Suprapubic skin (tissue), 4 donors: ENCODE measurements at regions not wholly inside any gene's neighbourhood (a gene's known extent, or its start where the extent isn't known, plus 50 kb on each side); places are given as distances from the start of the nearest gene placed in this dataset.

Experiments used
- DNase-seq, 2 donors: peaks; one replicate each; pipeline ENCODE4 v3.0.0-alpha.2; 2019; ENCODE audit warnings: low spot score in 2 of 2
- H3K27ac ChIP-seq: fragments of 200-600 bp; sonication (generic); one replicate; pipeline ENCODE4 v1.5.1; 2019
- H3K27me3 ChIP-seq: fragments of 200-600 bp; sonication (generic); one replicate; pipeline ENCODE4 v1.5.1; 2019
- H3K36me3 ChIP-seq: fragments of 200-600 bp; sonication (generic); one replicate; pipeline ENCODE4 v1.5.1; 2019
- H3K4me1 ChIP-seq: fragments of 200-600 bp; sonication (generic); one replicate; pipeline ENCODE4 v1.5.1; 2019
- H3K4me3 ChIP-seq: fragments of 200-600 bp; sonication (generic); one replicate; pipeline ENCODE4 v1.5.1; 2019; ENCODE audit warnings: mild to moderate bottlenecking
- H3K9me3 ChIP-seq: fragments of 200-600 bp; sonication (generic); one replicate; pipeline ENCODE4 v1.5.1; 2019
- EP300 ChIP-seq: sonication (generic); formaldehyde crosslinking; IDR thresholded peaks from one replicate; pipeline ENCODE4 v1.6.1; 2017; ENCODE audit warnings: antibody characterized with exemption
- POLR2A ChIP-seq, 2 donors: fragments of 450-650 bp; IDR thresholded peaks; one replicate each; pipeline ENCODE4 v1.6.1; 2017; ENCODE audit warnings: antibody characterized with exemption in 2 of 2, mild to moderate bottlenecking in 2 of 2, moderate library complexity in 2 of 2
- POLR2AphosphoS5 ChIP-seq, 3 donors: sonication (generic); formaldehyde crosslinking; IDR thresholded peaks; one replicate each; pipeline ENCODE4 v1.6.1; 2017; ENCODE audit warnings: antibody characterized with exemption in 3 of 3
- WGBS: methylation state at CpG from one replicate; pipeline ENCODE4 v1.1.5; 2018; 5-methylcytosine and 5-hydroxymethylcytosine counted together
- TF ChIP-seq, protein P1 (sequence below), 2 donors: fragments of 200-600 bp in 1 of 2; fragments of 450-650 bp in 1 of 2; sonication (generic) in 1 of 2; IDR thresholded peaks; one replicate each; pipeline ENCODE4 v1.5.1; 2016 to 2019; ENCODE audit warnings: antibody characterized with exemption in 2 of 2, mild to moderate bottlenecking in 1 of 2, moderate library complexity in 1 of 2

DNA sequence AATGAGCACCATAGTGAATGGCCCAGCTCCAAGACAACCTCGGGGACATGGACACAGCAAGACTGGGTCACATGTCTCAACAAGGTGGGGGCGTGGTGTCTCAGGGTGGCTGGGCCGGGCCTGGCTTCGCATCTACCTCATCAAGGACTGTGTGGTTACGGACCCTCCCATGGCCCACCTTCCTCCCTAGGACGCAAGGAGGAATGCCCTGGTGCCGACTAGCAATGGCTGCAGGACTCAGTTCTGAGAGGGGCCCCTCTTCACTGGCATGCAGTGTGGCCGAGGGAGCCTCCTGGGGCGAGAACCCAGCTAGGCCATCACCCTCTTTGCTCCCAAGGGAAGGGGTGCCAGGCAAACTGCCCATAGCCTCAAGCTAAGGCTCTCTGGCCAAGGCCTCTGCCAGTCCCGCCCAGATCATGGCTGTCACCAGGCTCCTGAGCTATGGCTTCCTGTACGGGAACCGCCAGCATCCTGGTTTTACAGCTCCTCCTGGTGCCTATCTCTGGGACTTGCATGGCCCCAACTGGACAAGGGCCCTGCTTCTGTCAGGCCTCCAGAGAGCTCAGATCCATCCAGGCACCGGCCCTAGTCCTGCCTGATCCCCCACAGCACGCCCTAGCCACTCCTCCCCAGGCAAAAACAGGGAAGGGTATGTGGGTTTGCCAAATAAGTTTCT lies 218.0 kb upstream of the AGTR2 start:
- TF ChIP-seq POLR2A (IDR thresholded peaks at IDR 0.05): no peak
- TF ChIP-seq, protein P1, sequence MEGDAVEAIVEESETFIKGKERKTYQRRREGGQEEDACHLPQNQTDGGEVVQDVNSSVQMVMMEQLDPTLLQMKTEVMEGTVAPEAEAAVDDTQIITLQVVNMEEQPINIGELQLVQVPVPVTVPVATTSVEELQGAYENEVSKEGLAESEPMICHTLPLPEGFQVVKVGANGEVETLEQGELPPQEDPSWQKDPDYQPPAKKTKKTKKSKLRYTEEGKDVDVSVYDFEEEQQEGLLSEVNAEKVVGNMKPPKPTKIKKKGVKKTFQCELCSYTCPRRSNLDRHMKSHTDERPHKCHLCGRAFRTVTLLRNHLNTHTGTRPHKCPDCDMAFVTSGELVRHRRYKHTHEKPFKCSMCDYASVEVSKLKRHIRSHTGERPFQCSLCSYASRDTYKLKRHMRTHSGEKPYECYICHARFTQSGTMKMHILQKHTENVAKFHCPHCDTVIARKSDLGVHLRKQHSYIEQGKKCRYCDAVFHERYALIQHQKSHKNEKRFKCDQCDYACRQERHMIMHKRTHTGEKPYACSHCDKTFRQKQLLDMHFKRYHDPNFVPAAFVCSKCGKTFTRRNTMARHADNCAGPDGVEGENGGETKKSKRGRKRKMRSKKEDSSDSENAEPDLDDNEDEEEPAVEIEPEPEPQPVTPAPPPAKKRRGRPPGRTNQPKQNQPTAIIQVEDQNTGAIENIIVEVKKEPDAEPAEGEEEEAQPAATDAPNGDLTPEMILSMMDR (IDR thresholded peaks at IDR 0.05): no peak
- no peak overlapping the region for H3K27ac ChIP-seq
- no peak for DNase-seq
- H3K4me1 ChIP-seq: no peaks in the 10 kb centered on the region
- H3K4me3 ChIP-seq: no peak overlapping the region
- H3K9me3 ChIP-seq: no peaks in the 10 kb centered on the region
- H3K27me3 ChIP-seq: no peaks in the 10 kb centered on the region
- H3K36me3 ChIP-seq: no peaks in the 10 kb centered on the region
- WGBS: 86% methylated on average over 5 of the region's 14 CpGs

DNA sequence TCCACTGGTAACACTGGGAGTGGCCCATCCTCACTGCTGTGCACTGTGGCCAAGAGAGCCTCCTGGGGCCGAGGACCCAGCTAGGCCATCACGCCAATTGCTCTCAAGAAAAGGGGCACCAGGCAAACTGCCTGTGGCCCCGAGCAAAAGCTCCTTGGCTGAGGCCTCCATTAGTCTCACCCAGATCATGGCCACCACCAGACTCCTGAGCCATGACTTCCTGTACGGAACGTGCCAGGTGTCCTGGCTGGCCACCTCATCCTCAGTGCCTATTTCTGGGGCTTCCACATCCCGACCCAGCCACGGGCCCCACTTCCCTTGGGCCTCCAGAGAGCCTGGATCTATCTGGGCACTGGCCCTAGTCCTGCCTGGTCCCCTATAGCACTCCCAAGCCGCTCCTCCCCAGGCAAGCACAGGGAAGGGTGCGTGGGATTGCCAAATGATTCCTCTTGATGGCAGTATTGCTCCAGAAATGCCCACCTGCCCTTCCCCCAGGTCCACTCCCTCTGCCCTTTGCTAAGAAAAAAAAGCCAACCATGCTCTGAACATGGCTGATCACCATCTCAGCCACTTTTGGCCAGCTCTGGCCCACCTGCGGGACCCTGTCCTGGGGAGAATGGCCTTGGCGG lies 212.6 kb upstream of the AGTR2 start:
- no peak for TF ChIP-seq POLR2AphosphoS5 (IDR thresholded peaks at IDR 0.05)
- no peak for TF ChIP-seq POLR2A (IDR thresholded peaks at IDR 0.05)
- TF ChIP-seq, protein P1 (IDR thresholded peaks at IDR 0.05): no peak
- no peak for TF ChIP-seq EP300
- H3K4me3 ChIP-seq: no peak overlapping the region

DNA sequence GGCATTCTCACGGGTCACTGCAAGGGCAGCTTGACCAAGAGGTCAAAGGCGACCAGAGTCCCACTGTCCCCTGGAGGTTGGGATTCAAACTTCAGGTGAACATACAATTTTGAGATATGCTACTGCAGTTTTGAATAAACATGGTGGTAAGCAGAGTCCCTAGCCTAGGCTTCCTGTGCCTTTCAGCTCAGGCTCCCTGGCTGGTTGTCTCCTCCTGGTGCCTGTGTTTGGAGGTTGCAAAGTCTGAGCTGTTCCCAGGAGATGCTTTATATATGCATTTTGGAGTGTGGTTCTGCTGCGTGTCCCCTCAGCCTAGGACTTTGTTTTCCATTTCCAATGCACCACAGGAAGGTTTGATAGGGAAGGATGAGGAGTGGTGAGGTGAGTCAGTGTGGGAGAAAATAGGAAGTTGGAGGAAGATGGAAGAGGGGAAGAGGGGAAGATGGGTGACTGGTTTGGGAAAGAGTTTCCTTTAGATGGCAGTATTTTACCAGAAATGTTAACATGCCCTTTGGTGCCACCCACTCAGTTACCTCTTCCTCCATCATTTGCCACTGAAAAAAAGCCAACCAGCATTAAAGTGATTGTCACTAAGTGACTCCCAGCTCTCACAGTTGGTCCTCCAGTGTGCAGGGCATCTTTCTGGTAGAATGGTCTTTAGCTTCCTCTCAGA lies 211.7 kb upstream of the AGTR2 start:
- H3K4me3 ChIP-seq: no peak overlapping the region
- H3K36me3 ChIP-seq: no peaks in the 10 kb centered on the region
- H3K4me1 ChIP-seq: no peaks in the 10 kb centered on the region
- TF ChIP-seq POLR2A (IDR thresholded peaks at IDR 0.05) (no peak), EP300 (no peak), POLR2AphosphoS5 (IDR thresholded peaks at IDR 0.05) (no peak)
- TF ChIP-seq, protein P1 (IDR thresholded peaks at IDR 0.05): no peak
- DNase-seq: no peak
- 70% methylated on average over 3 of the region's 3 CpGs for WGBS
- H3K27me3 ChIP-seq: no peaks in the 10 kb centered on the region
- H3K27ac ChIP-seq: no peak overlapping the region
- no peaks in the 10 kb centered on the region for H3K9me3 ChIP-seq

More for the DNA sequence above, 212.6 kb upstream of the AGTR2 start:
- 57% methylated on average over 9 of the region's 11 CpGs for WGBS
- H3K36me3 ChIP-seq: no peaks in the 10 kb centered on the region
- no peaks in the 10 kb centered on the region for H3K27me3 ChIP-seq
- no peaks in the 10 kb centered on the region for H3K9me3 ChIP-seq
- DNase-seq: no peak
- no peaks in the 10 kb centered on the region for H3K4me1 ChIP-seq
- H3K27ac ChIP-seq: no peak overlapping the region

DNA sequence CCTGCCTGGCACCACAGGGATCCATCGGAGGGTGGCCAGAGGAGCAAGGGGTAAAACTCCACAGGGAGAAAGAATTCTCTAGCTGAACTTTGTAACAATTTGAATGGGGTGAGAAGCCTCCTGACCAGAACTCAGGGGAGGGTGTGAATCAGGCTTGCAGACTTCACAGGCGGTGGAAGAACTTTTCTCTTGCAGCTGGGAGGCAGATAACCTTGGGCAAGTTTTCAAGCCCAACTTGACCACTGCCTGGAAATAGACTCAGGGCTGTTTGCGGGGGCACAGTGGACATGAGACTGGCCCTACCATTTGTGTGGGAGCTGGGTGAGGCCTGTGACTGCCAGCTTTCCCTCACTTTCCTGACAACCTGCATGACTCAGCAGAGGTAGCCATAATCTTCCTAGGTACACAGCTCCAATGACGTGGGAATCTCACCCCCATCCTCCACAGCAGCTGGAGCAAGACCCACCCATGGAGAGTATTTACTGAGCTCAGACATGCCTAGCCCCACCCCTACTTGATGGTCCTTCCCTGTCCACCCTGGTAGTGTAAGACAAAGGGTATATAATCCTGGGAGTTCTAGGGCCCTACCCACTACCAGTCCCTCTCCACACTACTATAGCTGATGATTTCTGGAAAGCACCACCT lies 210.0 kb upstream of the AGTR2 start:
- no peaks in the 10 kb centered on the region for H3K4me1 ChIP-seq
- WGBS: 67% methylated on average over 4 of the region's 4 CpGs
- H3K27ac ChIP-seq: no peak overlapping the region
- no peaks in the 10 kb centered on the region for H3K36me3 ChIP-seq
- TF ChIP-seq, protein P1 (IDR thresholded peaks at IDR 0.05): no peak
- TF ChIP-seq EP300 (no peak), POLR2AphosphoS5 (IDR thresholded peaks at IDR 0.05) (no peak), POLR2A (IDR thresholded peaks at IDR 0.05) (no peak)
- H3K9me3 ChIP-seq: no peaks in the 10 kb centered on the region
- H3K27me3 ChIP-seq: no peaks in the 10 kb centered on the region
- no peak for DNase-seq
- H3K4me3 ChIP-seq: no peak overlapping the region

DNA sequence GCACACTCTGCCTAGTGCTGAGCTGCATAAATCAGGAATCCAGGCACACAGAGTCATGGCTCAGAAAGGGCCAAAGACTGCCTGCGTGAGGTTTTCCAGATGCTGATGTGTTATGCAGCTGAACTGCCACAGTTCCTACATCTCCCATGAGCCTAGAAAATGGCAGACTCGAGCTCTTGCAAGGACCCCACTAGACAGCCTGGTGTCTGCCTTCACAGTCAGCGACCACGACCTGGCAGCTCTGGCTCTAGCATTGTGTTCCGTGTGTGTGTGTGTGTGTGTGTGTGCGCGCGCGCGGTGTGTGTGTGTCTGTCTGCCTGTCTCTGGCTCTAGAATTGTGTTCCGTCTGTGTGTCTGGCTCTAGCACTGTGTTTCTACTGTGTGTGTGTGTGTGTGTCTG lies 203.6 kb upstream of the AGTR2 start:
- Histone ChIP-seq H3K9me3 (no peaks in the 10 kb centered on the region), H3K4me1 (no peaks in the 10 kb centered on the region), H3K36me3 (no peaks in the 10 kb centered on the region), H3K27me3 (no peaks in the 10 kb centered on the region), H3K4me3 (no peak overlapping the region), H3K27ac (no peak overlapping the region)
- TF ChIP-seq, protein P1 (IDR thresholded peaks at IDR 0.05): no peak
- no peak for TF ChIP-seq POLR2AphosphoS5 (IDR thresholded peaks at IDR 0.05)
- no peak for TF ChIP-seq EP300
- no peak for TF ChIP-seq POLR2A (IDR thresholded peaks at IDR 0.05)
- 82% methylated on average over 8 of the region's 11 CpGs for WGBS
- no peak for DNase-seq
